WTC11 (cell line): ENCODE measurements at regions not wholly inside any gene's neighbourhood (a gene's known extent, or its start where the extent isn't known, plus 50 kb on each side); places are given as distances from the start of the nearest gene placed in this dataset.

ENCODE experiments used
- ATAC-seq: fragments of 200-7000 bp; cut with Tn5 transposase; 2 replicates; pipeline ENCODE4 v1.10.0; 2021; ENCODE audit warnings: mild to moderate bottlenecking, moderate library complexity
- CTCF ChIA-PET: fragments of 300-600 bp; sonication (Branson Sonifier 250); formaldehyde crosslinking; loops from one replicate; lab custom pipeline; 2021; ENCODE audit warnings: antibody characterized with exemption; lab: Charles Lee
- POLR2A ChIA-PET: fragments of 350-600 bp; sonication (Branson Sonifier 250); formaldehyde crosslinking; loops from one replicate; lab custom pipeline; 2021; ENCODE audit warnings: antibody characterized with exemption; lab: Charles Lee
- DNase-seq: peaks from one replicate; pipeline ENCODE4 v3.0.0; 2021; ENCODE audit warnings: low spot score
- H3K27ac Mint-ChIP-seq: 2 replicates; pipeline ENCODE4 v1.8.0; 2021; ENCODE audit warnings: mixed read lengths
- H3K27me3 Mint-ChIP-seq: 2 replicates; pipeline ENCODE4 v1.8.0; 2021; ENCODE audit warnings: low read depth, mild to moderate bottlenecking, moderate library complexity, mixed read lengths
- H3K36me3 Mint-ChIP-seq: 2 replicates; pipeline ENCODE4 v1.8.0; 2021; ENCODE audit warnings: mixed read lengths
- H3K4me1 Mint-ChIP-seq: 2 replicates; pipeline ENCODE4 v1.8.0; 2022; ENCODE audit warnings: mixed read lengths
- H3K4me3 Mint-ChIP-seq: 2 replicates; pipeline ENCODE4 v1.8.0; 2021; ENCODE audit warnings: mild to moderate bottlenecking, moderate library complexity, mixed read lengths
- H3K9me3 Mint-ChIP-seq: 2 replicates; pipeline ENCODE4 v1.8.0; 2021; ENCODE audit warnings: mixed read lengths
- AR ChIP-seq: fragments of 250-450 bp; sonication (Bioruptor Pico); IDR thresholded peaks from 2 replicates; pipeline ENCODE4 v1.9.0; 2021; ENCODE audit warnings: mild to moderate bottlenecking
- CREM ChIP-seq: sonication (generic); formaldehyde crosslinking; IDR thresholded peaks from 2 replicates; pipeline ENCODE4 v1.8.1; 2022; ENCODE audit warnings: mild to moderate bottlenecking, missing genetic modification reagents, moderate library complexity
- HMGXB4 ChIP-seq: sonication (generic); formaldehyde crosslinking; IDR thresholded peaks from 2 replicates; pipeline ENCODE4 v1.8.1; 2023; ENCODE audit warnings: mild to moderate bottlenecking, moderate library complexity, missing genetic modification reagents
- NFE2L1 ChIP-seq: sonication (generic); formaldehyde crosslinking; IDR thresholded peaks from 2 replicates; pipeline ENCODE4 v1.8.1; 2023; ENCODE audit warnings: missing genetic modification reagents
- TEAD1 ChIP-seq: sonication (generic); formaldehyde crosslinking; IDR thresholded peaks from 2 replicates; pipeline ENCODE4 v1.8.0; 2022; ENCODE audit warnings: mild to moderate bottlenecking, missing genetic modification reagents
- TP53 ChIP-seq: sonication (generic); formaldehyde crosslinking; IDR thresholded peaks from 2 replicates; pipeline ENCODE4 v1.8.1; 2023; ENCODE audit warnings: mild to moderate bottlenecking, missing genetic modification reagents
- USF1 ChIP-seq: sonication (generic); formaldehyde crosslinking; IDR thresholded peaks from 2 replicates; pipeline ENCODE4 v1.8.0; 2022; ENCODE audit warnings: mild to moderate bottlenecking, missing genetic modification reagents
- ZBTB21 ChIP-seq: sonication (generic); formaldehyde crosslinking; IDR thresholded peaks from 2 replicates; pipeline ENCODE4 v1.8.1; 2023; ENCODE audit warnings: mild to moderate bottlenecking, missing genetic modification reagents, borderline replicate concordance
- ZNF138 ChIP-seq: sonication (generic); formaldehyde crosslinking; conservative IDR thresholded peaks from 2 replicates; pipeline ENCODE4 v1.8.1; 2022; ENCODE audit warnings: mild to moderate bottlenecking, moderate library complexity, missing genetic modification reagents
- ZNF219 ChIP-seq: sonication (generic); formaldehyde crosslinking; IDR thresholded peaks from 2 replicates; pipeline ENCODE4 v1.8.0; 2023; ENCODE audit warnings: missing genetic modification reagents, mild to moderate bottlenecking, borderline replicate concordance
- ZNF263 ChIP-seq: sonication (generic); formaldehyde crosslinking; IDR thresholded peaks from 2 replicates; pipeline ENCODE4 v1.8.1; 2022; ENCODE audit warnings: low read depth, mild to moderate bottlenecking, moderate library complexity, missing genetic modification reagents
- ZNF512 ChIP-seq: sonication (generic); formaldehyde crosslinking; IDR thresholded peaks from 2 replicates; pipeline ENCODE4 v1.8.1; 2022; ENCODE audit warnings: missing genetic modification reagents, borderline replicate concordance
- TF ChIP-seq, protein P1 (sequence below): sonication (generic); formaldehyde crosslinking; IDR thresholded peaks from 2 replicates; pipeline ENCODE4 v1.8.0; 2022; ENCODE audit warnings: missing genetic modification reagents
- TF ChIP-seq, protein P2 (sequence below): sonication (generic); formaldehyde crosslinking; IDR thresholded peaks from 2 replicates; pipeline ENCODE4 v1.8.1; 2023; ENCODE audit warnings: mild to moderate bottlenecking, missing genetic modification reagents, moderate library complexity

DNA sequence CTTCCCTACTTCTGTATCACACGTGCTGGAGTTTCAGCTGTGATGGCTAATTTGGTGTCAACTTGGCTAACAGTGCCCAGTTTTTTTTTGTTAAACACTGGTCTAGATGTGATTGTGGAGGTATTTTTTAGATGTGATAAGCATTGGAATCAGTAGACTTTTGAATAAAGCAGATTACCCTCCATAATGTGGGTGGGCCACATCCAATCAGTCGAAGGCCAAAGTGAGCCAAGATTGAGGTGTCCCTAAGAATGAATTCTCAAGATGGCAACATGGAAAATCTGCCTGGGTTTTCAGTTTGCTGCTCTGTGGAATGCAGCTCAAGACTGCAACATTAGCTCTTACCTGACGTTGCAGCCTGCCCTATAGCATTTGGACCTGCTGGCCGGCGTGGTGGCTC, 68.8 kb upstream of the AGBL1 start (continued):
- TF ChIP-seq, protein P1, sequence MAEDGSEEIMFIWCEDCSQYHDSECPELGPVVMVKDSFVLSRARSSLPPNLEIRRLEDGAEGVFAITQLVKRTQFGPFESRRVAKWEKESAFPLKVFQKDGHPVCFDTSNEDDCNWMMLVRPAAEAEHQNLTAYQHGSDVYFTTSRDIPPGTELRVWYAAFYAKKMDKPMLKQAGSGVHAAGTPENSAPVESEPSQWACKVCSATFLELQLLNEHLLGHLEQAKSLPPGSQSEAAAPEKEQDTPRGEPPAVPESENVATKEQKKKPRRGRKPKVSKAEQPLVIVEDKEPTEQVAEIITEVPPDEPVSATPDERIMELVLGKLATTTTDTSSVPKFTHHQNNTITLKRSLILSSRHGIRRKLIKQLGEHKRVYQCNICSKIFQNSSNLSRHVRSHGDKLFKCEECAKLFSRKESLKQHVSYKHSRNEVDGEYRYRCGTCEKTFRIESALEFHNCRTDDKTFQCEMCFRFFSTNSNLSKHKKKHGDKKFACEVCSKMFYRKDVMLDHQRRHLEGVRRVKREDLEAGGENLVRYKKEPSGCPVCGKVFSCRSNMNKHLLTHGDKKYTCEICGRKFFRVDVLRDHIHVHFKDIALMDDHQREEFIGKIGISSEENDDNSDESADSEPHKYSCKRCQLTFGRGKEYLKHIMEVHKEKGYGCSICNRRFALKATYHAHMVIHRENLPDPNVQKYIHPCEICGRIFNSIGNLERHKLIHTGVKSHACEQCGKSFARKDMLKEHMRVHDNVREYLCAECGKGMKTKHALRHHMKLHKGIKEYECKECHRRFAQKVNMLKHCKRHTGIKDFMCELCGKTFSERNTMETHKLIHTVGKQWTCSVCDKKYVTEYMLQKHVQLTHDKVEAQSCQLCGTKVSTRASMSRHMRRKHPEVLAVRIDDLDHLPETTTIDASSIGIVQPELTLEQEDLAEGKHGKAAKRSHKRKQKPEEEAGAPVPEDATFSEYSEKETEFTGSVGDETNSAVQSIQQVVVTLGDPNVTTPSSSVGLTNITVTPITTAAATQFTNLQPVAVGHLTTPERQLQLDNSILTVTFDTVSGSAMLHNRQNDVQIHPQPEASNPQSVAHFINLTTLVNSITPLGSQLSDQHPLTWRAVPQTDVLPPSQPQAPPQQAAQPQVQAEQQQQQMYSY (CRISPR knock-in tag): no peak
- no peak for TF ChIP-seq HMGXB4 (CRISPR knock-in tag)

GRCh38 chr15:86014016-86014415, 65.7 kb upstream of the AGBL1 start:
- Mint-ChIP-seq H3K9me3 (0 out of 2 replicates have a peak, but pooled peaks cover 5% of the 10 kb centered on the region), H3K4me3 (no peak overlapping the region), H3K27me3 (no peaks in the 10 kb centered on the region), H3K36me3 (no peaks in the 10 kb centered on the region), H3K27ac (no peak overlapping the region), H3K4me1 (no peaks in the 10 kb centered on the region)
- ChIA-PET CTCF (interaction anchor here (1.1 kb wide), 1 partner anchor 155 kb away, joined by 3 read pairs; no protein-coding TSS in a partner anchor), POLR2A (no interaction called here)
- ATAC-seq (no peak), DNase-seq (no peak)
- TF ChIP-seq ZNF512: no peak
- no peak for TF ChIP-seq USF1
- no peak for TF ChIP-seq TEAD1 (CRISPR knock-in tag)
- no peak for TF ChIP-seq ZNF219
- TF ChIP-seq ZNF263 (CRISPR knock-in tag): no peak
- TF ChIP-seq, protein P2, sequence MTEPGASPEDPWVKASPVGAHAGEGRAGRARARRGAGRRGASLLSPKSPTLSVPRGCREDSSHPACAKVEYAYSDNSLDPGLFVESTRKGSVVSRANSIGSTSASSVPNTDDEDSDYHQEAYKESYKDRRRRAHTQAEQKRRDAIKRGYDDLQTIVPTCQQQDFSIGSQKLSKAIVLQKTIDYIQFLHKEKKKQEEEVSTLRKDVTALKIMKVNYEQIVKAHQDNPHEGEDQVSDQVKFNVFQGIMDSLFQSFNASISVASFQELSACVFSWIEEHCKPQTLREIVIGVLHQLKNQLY: no peak
- TF ChIP-seq TP53 (CRISPR knock-in tag): no peak
- no peak for TF ChIP-seq CREM
- TF ChIP-seq ZBTB21: no peak
- TF ChIP-seq AR: no peak
- TF ChIP-seq NFE2L1 (CRISPR knock-in tag): no peak
- TF ChIP-seq ZNF138 (CRISPR knock-in tag): no peak
